SK-N-SH (cell line): ENCODE measurements at regions not wholly inside any gene's neighbourhood (a gene's known extent, or its start where the extent isn't known, plus 50 kb on each side); places are given as distances from the start of the nearest gene placed in this dataset.

ENCODE experiments used
- CTCF ChIP-seq: fragments of 200-600 bp; sonication (generic); IDR thresholded peaks from 2 replicates; pipeline ENCODE4 v1.6.1; 2017; ENCODE audit warnings: antibody characterized with exemption, mild to moderate bottlenecking, moderate library complexity
- GABPA ChIP-seq: IDR thresholded peaks from 2 replicates; pipeline ENCODE4 v1.4.0; 2012; ENCODE audit warnings: low read depth, mild to moderate bottlenecking
- JUND ChIP-seq: IDR thresholded peaks from 2 replicates; pipeline ENCODE4 v1.4.0; 2012
- MXI1 ChIP-seq: IDR thresholded peaks from 2 replicates; pipeline ENCODE4 v1.6.1; 2012; ENCODE audit warnings: mild to moderate bottlenecking, low read depth, low read length, improper control_type of control experiment
- NFIC ChIP-seq: IDR thresholded peaks from 2 replicates; pipeline ENCODE4 v1.4.0; 2012; ENCODE audit warnings: borderline replicate concordance
- POLR2AphosphoS5 ChIP-seq: IDR thresholded peaks from 2 replicates; pipeline ENCODE4 v1.6.1; 2012; ENCODE audit warnings: low read depth, low read length
- RAD21 ChIP-seq: IDR thresholded peaks from 2 replicates; pipeline ENCODE4 v1.6.1; 2012; ENCODE audit warnings: mild to moderate bottlenecking, low read length
- SIN3A ChIP-seq: IDR thresholded peaks from 2 replicates; pipeline ENCODE4 v1.6.1; 2012; ENCODE audit warnings: low read depth, mild to moderate bottlenecking, low read length, moderate library complexity, borderline replicate concordance
- USF2 ChIP-seq: fragments of 150-350 bp; IDR thresholded peaks from 2 replicates; pipeline ENCODE4 v1.6.1; 2017; ENCODE audit warnings: antibody characterized with exemption, low read length, low read depth, borderline replicate concordance

GRCh38 chr17:5861854-5862253 is 208.3 kb upstream of the WSCD1 start:
- TF ChIP-seq USF2: no peak
- TF ChIP-seq RAD21: no peak
- TF ChIP-seq NFIC: no peak
- TF ChIP-seq CTCF: no peak
- no peak for TF ChIP-seq MXI1
- TF ChIP-seq SIN3A: no peak
- no peak for TF ChIP-seq JUND
- TF ChIP-seq POLR2AphosphoS5: no peak
- TF ChIP-seq GABPA: no peak
